MG63 (cell line): ENCODE measurements at regions not wholly inside any gene's neighbourhood (a gene's known extent, or its start where the extent isn't known, plus 50 kb on each side); places are given as distances from the start of the nearest gene placed in this dataset.

Experiments used
- DNase-seq: peaks from one replicate; pipeline ENCODE4 v3.0.0-alpha.2; 2020
- H3K27me3 ChIP-seq: fragments of 250-450 bp; sonication (Bioruptor Pico); 2 replicates; pipeline ENCODE4 v1.5.1; 2020; ENCODE audit warnings: mild to moderate bottlenecking, moderate library complexity
- H3K36me3 ChIP-seq: fragments of 250-450 bp; sonication (Bioruptor Pico); 2 replicates; pipeline ENCODE4 v1.5.1; 2020; ENCODE audit warnings: mild to moderate bottlenecking, moderate library complexity
- H3K4me3 ChIP-seq: fragments of 250-450 bp; sonication (Bioruptor Pico); 2 replicates; pipeline ENCODE4 v1.5.1; 2020; ENCODE audit warnings: mild to moderate bottlenecking, moderate library complexity
- H3K9me3 ChIP-seq: fragments of 250-450 bp; sonication (Bioruptor Pico); 2 replicates; pipeline ENCODE4 v1.5.1; 2020; ENCODE audit warnings: mild to moderate bottlenecking, moderate library complexity

DNA sequence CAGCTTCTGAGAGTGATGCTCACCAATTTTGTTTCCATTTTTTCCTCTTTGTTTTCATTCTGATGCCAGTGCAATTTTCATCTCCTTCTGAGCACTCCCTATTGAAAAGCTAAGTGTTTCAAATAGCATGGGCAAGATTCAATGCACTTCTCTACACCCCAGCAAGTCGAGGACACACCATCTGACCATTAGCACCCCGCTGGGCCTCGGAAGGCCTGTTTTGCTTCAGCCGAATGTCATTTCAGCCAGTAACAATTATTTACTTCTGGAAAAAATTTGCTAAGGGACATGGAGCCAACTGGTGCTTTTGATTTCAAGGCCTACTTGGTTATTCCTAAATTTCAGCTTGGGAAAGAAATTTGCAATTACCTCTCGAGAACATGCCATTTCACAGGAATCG, 392.4 kb downstream of the RNF144A start:
- no peak overlapping the region for H3K4me3 ChIP-seq
- H3K9me3 ChIP-seq = no peaks in the 10 kb centered on the region
- DNase-seq = no peak
- H3K27me3 ChIP-seq = no peaks in the 10 kb centered on the region
- no peaks in the 10 kb centered on the region for H3K36me3 ChIP-seq

GRCh38 chr2:7324706-7325105, 407.5 kb downstream of the RNF144A start:
- H3K4me3 ChIP-seq = no peak overlapping the region
- no peaks in the 10 kb centered on the region for H3K9me3 ChIP-seq
- no peaks in the 10 kb centered on the region for H3K36me3 ChIP-seq
- no peaks in the 10 kb centered on the region for H3K27me3 ChIP-seq
- no peak for DNase-seq

- no peaks in the 10 kb centered on the region for H3K9me3 ChIP-seq
- no peak for DNase-seq
- H3K4me3 ChIP-seq = no peak overlapping the region
- no peaks in the 10 kb centered on the region for H3K36me3 ChIP-seq
- no peaks in the 10 kb centered on the region for H3K27me3 ChIP-seq
These were observed 408.0 kb downstream of the RNF144A start for GRCh38 chr2:7325186-7325585.

DNA sequence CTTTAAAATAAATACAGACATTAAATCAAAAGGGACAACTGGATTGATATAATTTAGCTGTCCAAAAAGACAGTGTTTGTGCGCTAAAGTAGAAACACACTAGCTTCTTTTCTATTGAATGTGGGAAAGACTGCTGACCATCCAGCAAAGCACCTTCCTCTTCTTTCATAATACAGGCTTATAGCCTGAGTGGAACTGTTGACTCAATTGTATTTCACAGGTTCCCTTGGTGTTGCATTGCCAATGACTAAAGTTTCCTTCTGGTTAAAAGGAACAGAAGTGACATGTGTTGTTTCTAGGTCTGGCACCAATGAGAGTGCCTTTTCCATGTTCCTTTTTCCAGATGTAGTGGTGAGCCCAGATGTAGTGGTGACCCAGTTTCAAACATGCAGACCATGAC, 412.3 kb downstream of the RNF144A start:
- Histone ChIP-seq H3K27me3 (no peaks in the 10 kb centered on the region), H3K36me3 (no peaks in the 10 kb centered on the region), H3K4me3 (no peak overlapping the region), H3K9me3 (no peaks in the 10 kb centered on the region)
- no peak for DNase-seq

- Histone ChIP-seq H3K9me3 (no peaks in the 10 kb centered on the region), H3K36me3 (no peaks in the 10 kb centered on the region), H3K27me3 (no peaks in the 10 kb centered on the region), H3K4me3 (no peak overlapping the region)
- DNase-seq = no peak
These were observed 416.1 kb downstream of the RNF144A start for GRCh38 chr2:7333189-7333765.

GRCh38 chr2:7333960-7334493, 416.8 kb downstream of the RNF144A start:
- no peaks in the 10 kb centered on the region for H3K9me3 ChIP-seq
- no peak for DNase-seq
- no peaks in the 10 kb centered on the region for H3K36me3 ChIP-seq

GRCh38 chr2:7338961-7339360, 421.7 kb downstream of the RNF144A start:
- DNase-seq = no peak
- Histone ChIP-seq H3K9me3 (no peaks in the 10 kb centered on the region), H3K27me3 (no peaks in the 10 kb centered on the region), H3K36me3 (no peaks in the 10 kb centered on the region), H3K4me3 (no peak overlapping the region)

More at GRCh38 chr2:7333960-7334493, 416.8 kb downstream of the RNF144A start:
- Histone ChIP-seq H3K27me3 (no peaks in the 10 kb centered on the region), H3K4me3 (no peak overlapping the region)

DNA sequence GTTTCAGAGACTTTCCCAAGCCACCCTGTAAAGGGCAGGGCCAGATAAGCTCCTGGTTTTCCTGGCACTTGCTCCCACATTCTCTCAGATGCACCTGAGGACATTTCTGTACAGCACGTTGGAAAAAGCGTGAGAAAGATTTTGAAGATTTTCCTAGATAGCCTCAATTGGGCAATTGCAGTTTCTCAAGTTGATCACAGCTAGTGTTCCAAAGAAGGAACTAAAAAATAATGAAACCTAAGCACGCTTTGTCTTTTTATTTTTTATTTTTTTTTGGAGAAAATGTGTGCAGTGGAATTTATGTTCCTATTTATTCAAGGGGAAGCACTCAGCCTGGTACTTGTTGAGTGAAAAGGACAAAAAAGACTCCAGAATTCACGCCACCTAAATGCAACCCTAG, 429.1 kb downstream of the RNF144A start:
- Histone ChIP-seq H3K36me3 (no peaks in the 10 kb centered on the region), H3K4me3 (no peak overlapping the region), H3K9me3 (no peaks in the 10 kb centered on the region), H3K27me3 (no peaks in the 10 kb centered on the region)
- no peak for DNase-seq

GRCh38 chr2:7348761-7349160, 431.5 kb downstream of the RNF144A start:
- Histone ChIP-seq H3K27me3 (no peaks in the 10 kb centered on the region), H3K4me3 (no peak overlapping the region), H3K9me3 (no peaks in the 10 kb centered on the region), H3K36me3 (no peaks in the 10 kb centered on the region)
- DNase-seq = no peak

- H3K36me3 ChIP-seq = no peaks in the 10 kb centered on the region
- no peak for DNase-seq
- no peaks in the 10 kb centered on the region for H3K27me3 ChIP-seq
- H3K4me3 ChIP-seq = no peak overlapping the region
- H3K9me3 ChIP-seq = no peaks in the 10 kb centered on the region
These were observed 435.0 kb downstream of the RNF144A start for GRCh38 chr2:7352191-7352590.

DNA sequence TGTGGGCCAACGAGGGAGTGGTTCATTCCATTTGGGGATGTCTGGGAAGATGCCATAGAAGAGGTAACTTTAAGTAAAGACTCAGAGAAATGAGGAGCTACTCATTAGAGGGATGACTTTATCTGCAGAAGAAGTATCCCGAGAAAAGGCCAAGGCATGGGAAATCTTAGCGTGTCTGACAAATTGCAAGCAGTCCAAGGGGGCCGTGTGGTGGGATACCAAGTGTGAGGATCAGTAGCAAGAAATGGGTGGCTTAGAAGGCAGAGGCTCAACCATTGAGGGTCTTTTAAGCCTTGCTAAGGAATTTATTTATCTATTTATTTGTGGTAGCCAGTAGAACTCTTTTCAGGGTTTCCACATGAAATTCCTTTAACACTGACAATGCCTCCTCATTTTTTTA, 436.4 kb downstream of the RNF144A start:
- no peaks in the 10 kb centered on the region for H3K9me3 ChIP-seq
- no peak overlapping the region for H3K4me3 ChIP-seq
- no peaks in the 10 kb centered on the region for H3K36me3 ChIP-seq
- DNase-seq = no peak
- H3K27me3 ChIP-seq = no peaks in the 10 kb centered on the region

DNA sequence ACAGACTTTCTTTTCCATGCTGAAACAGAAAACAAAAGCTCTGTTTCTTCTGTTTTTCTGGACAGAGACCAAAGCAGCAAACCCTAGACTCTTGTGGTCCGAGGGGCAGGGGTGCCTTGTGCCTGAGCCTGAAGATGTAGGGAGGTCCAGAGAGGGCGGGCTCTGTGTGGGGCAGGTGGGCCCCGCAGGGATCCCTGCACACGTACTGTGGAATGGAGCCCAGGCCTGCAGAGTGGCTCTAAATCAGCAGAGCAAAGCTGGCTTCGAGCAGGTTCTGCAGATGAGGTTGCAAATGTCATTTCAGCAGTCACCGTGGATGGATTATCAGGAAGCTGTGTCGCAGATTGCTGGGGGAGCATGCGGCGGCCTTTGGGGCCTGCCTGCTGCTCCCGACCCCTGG, 438.6 kb downstream of the RNF144A start:
- Histone ChIP-seq H3K9me3 (no peaks in the 10 kb centered on the region), H3K27me3 (no peaks in the 10 kb centered on the region), H3K36me3 (no peaks in the 10 kb centered on the region), H3K4me3 (no peak overlapping the region)
- DNase-seq = no peak

DNA sequence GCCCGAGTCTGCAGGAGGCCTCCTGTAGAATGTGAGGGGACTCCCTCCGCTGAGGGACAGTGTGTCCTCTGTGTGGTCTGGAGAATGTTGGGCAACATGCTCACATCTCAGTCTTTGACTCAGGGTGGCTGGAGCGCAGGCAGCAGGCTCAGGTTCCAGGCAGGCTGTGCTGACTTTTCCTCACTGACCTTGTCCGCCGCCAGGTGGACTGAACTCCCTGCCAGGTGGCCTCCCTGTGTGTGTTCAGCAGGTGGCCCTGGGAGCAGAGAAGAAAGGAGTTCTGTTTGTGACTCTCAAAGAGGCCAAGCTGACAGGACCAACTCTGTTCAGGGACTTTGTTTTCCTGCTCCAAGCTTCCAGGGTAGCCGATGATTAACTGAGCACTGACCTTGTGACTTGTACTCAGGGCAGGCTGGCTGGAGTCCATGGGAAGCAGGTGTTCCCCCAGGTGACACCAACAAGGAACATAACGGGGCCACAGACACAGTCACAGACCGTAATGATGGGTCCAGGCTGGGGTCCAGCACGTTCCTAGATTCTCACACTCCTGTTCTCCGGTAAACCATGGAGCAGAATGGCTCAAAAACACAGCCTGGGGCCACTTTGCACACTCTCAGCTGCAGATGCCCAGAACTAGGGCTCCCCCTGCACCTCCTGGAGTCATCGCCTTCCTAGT, 439.8 kb downstream of the RNF144A start:
- DNase-seq = no peak
- Histone ChIP-seq H3K27me3 (no peaks in the 10 kb centered on the region), H3K36me3 (no peaks in the 10 kb centered on the region), H3K9me3 (no peaks in the 10 kb centered on the region), H3K4me3 (no peak overlapping the region)

DNA sequence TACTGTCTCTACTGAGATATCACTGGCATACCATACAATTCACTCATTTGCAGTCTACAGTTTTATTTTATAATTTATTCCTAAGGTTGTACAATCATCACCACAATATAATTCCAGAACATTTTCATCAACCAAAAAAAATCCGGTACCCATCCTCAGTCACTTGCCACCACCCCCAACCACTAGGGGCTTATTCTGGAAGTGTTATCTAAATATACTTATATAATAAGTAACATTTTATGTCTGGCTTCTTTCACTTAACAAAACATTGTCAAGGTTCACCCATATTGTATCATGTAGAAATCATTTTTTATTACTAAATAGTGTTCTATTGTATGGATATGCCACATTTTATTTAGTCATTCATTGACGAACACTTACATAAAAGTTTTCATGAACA, 440.8 kb downstream of the RNF144A start:
- no peak for DNase-seq
- Histone ChIP-seq H3K27me3 (no peaks in the 10 kb centered on the region), H3K36me3 (no peaks in the 10 kb centered on the region), H3K9me3 (no peaks in the 10 kb centered on the region), H3K4me3 (no peak overlapping the region)

DNA sequence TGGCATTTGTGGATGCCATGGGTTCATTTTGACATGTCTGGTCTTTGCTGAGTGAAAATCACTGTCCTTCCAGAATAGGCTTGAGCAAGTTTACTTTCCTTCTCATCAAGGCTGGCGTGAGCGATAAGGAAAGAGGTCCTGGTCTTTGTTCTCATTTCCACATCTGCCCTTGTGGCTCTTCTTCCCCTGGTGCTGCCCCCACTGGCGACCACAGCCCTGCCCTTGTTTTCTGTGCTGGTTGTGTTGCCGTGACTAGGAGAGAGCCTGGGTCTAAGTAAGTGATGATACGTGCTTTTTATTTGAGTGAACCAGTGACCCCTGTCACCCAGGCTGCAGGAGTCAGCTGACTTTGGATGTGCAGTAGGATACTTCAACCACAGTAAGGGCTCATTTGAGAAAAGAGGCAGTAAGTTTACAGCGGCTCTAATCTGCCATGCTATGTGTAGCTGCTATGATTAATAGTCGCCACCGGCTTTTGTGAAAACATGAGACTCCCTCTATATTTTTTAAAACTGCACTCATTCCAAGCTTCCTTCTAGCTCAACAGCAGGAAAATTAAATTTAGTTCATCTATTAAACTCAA, 441.7 kb downstream of the RNF144A start:
- no peaks in the 10 kb centered on the region for H3K27me3 ChIP-seq
- no peaks in the 10 kb centered on the region for H3K9me3 ChIP-seq
- H3K4me3 ChIP-seq = no peak overlapping the region
- H3K36me3 ChIP-seq = no peaks in the 10 kb centered on the region
- no peak for DNase-seq

DNA sequence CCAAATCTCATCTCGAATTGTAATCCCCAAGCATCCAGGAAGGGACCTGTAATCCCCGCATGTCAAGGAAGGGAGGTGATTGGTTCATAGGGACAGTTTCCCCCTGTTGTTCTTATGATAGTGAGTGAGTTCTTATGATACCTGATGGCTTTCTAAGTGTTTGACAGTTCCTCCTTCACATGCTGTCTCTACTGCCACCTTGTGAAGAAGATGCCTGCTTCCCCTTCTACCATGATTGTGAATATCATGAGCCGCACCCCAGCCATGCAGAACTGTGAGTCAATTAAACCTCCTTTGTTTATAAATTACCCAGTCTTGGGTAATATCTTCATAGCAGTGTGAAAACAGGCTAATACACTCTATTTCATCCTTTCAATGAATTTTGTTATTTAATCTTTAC, 446.7 kb downstream of the RNF144A start:
- no peak for DNase-seq
- Histone ChIP-seq H3K27me3 (no peaks in the 10 kb centered on the region), H3K4me3 (no peak overlapping the region), H3K36me3 (no peaks in the 10 kb centered on the region), H3K9me3 (peaks cover 2% of the 10 kb centered on the region; the same call in 1 of the 2 replicates)

DNA sequence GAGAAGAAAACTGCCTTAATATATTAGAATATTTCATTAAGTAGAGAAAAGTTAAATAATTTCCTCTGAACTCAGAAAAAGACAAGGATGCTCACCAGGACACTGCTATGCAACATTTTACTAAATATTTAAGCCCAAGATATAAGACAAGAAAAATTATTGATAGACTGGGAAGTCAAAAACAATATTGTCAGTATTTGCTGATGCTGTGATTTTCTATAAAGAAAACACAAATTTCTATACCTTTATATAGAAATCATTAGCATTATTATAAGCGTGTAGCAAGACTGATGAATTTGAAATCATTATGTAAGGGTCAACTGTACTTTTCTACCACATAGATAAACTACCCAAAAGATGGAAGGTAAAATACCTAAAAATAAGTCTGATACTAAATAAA, 451.0 kb downstream of the RNF144A start:
- H3K27me3 ChIP-seq = no peaks in the 10 kb centered on the region
- H3K4me3 ChIP-seq = no peak overlapping the region
- no peak for DNase-seq
- H3K9me3 ChIP-seq = peaks cover 2% of the 10 kb centered on the region; the same call in 1 of the 2 replicates
- H3K36me3 ChIP-seq = no peaks in the 10 kb centered on the region

- H3K9me3 ChIP-seq = peaks cover under 1% of the 10 kb centered on the region; the same call in 1 of the 2 replicates
- no peak for DNase-seq
- H3K27me3 ChIP-seq = no peaks in the 10 kb centered on the region
- no peaks in the 10 kb centered on the region for H3K36me3 ChIP-seq
- H3K4me3 ChIP-seq = no peak overlapping the region
These were observed 455.9 kb downstream of the RNF144A start for GRCh38 chr2:7373156-7373555.
